ENCODE measurements at regions not wholly inside any gene's neighbourhood (a gene's known extent, or its start where the extent isn't known, plus 50 kb on each side); places are given as distances from the start of the nearest gene placed in this dataset.

- DNase-seq (ENCODE audit: low spot score) = no peak
Measured at GRCh38 chr1:192522673-192523072, 52.9 kb upstream of the RGS1 start.

DNA sequence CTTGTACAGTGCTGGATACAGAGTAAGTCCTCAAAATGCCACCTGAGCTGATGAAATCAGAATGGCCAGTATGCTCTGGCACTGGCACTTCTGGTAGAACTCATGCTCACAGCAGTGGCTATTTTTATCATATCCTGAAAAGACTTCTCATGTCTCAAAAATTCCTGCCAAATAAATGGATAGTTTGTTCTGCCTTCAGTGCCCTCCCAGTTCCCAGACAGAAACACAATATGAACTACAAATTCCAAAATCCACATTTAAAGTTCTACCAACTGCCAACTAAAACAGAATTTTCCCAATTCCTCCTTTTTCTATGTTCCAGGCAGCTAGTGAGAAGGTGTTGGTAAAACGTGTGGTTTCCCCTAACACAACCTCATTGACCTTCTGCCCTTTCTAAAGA is 51.4 kb upstream of the RGS1 start:
- DNase-seq (ENCODE audit: low spot score) = no peak

Data from putamen (tissue), 1 donor.